GM18502 (cell line): ENCODE measurements at regions not wholly inside any gene's neighbourhood (a gene's known extent, or its start where the extent isn't known, plus 50 kb on each side); places are given as distances from the start of the nearest gene placed in this dataset.

ENCODE experiments used
- ATAC-seq: cut with Tn5 transposase; IDR thresholded peaks from one replicate; pipeline ENCODE4 v1.9.1; 2021; ENCODE audit warnings: mild to moderate bottlenecking; ENCODE audit not compliant: unreplicated experiment, poor library complexity

GRCh38 chr1:59152511-59152910 is 144.4 kb upstream of the FGGY start:
- ATAC-seq = no peak

- ATAC-seq = no peak
These were observed 142.5 kb upstream of the FGGY start for GRCh38 chr1:59154401-59154800.

DNA sequence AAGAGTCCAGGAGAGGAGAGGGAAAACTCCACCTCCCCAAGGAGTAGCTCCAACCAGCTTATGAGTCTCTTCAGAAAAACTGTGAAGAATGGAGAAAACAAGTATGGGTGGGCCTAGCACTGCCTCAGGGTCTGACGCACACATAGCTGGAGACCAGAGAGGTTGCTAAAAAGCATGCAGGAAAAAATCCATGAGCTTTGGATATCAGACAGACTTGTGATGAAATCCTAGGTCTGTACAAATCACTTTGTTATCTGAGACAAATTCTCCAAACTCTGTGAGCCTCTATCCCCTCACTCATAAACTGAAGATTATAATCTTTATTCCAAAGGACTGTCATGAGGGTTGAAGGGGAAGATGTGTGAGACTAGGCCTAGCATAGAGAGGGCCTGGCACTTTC is 141.5 kb upstream of the FGGY start:
- ATAC-seq = no peak

- no peak for ATAC-seq
These were observed 140.8 kb upstream of the FGGY start for GRCh38 chr1:59156051-59156450.

- no peak for ATAC-seq
These were observed 140.2 kb upstream of the FGGY start for GRCh38 chr1:59156526-59157199.

- no peak for ATAC-seq
These were observed 138.6 kb upstream of the FGGY start for GRCh38 chr1:59158321-59158720.

DNA sequence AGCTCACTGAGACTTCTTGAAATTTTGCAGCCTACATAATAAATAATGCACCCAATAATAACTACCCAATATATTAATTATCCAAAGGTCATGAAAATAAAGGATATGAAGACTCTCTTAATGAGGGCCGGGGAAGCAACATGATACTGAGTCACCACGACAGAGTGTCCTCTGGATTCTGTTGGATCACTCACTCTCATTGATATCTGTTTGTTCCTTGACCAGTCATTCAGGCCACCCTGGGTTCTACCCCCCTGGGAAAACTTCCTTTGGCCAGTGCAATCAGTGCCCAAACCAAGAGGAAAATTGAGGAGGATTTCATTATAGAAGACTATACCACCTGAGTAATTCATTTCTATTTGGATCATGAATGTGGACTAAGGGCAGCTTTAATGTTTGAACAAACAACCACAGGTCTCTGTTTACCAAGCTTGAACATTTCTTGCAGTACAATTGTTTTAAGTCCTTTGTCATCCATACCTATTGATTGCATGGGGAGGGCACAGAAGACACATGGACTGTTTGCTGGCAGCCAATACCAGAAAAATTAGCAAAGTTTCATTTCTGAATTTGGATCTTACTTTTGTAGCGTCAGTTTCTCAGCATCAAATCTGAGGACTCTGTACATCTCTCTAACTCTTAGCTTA is 137.2 kb upstream of the FGGY start:
- ATAC-seq = no peak

DNA sequence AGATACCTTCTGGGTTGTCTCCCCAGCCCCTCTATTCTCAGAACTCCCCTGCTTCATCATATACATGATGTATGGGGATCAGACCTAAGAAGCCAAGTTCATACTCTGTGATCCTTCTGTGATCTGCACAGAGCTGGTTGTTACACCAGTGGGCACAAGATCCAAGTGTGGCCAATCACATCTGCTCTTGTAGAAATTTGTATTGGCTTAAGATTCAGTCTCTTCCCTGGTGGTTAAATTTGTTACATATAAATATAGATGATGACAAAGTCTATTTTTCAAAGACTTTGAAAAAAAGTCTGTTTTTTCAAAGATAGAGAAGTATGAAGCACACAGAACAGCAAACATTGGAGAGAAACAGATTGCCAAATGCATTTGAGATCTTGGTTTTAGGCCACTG is 135.8 kb upstream of the FGGY start:
- ATAC-seq = no peak

DNA sequence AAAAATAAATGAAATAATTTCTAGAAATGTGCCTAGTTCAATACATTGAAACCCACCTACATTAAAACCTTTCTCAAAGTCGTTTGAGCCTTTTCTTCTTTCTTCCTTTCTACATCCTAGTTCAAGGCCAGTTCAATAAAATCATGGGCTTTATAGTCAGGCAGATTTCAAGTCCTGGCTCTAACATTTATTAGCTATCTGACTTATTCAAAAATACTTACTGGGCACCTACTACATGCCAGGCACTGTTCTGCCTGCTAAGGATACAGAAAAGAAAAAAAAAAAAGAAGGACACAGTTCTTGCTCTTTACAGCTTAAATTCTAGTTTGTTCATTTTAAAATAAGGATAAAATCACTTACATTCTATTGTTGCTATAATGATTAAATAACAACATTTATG is 134.2 kb upstream of the FGGY start:
- no peak for ATAC-seq

DNA sequence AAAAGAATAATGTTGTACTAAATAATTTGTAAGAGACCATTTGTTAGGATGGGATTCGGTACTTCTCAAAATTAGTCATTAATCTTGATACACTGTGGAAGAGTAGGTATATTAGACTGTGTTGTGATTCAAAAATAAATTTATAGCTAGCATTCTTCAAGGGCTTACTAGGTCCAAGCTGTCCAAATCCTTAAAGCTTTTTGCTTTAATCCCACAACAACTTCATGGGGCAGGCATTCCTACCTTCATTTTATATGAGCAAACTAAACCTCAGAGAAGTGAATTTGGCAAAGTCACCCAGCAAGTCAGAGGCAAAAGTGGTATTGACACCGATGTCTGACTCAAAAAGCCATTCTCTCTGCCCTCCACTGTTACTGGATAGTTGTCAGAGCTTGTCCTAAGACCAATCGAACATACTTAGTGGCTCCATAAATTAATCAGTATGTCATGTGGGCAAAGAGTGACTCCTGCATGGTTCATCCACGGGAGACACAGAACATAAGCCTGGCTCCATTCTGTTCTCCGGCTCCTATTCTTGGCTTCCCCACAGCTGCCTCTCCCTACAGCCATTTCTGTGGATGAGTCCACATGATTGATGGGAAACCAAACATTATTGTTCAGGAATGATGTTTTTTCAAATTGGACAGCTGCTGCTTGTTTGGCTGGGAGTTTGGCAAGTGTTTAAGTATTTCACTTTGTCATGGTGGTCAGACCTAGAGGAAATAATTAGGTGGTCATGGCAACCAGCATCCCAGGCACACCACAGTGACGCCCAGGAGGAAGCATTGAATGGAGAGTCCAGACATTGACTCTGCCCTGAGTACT is 133.4 kb upstream of the FGGY start:
- ATAC-seq = no peak

DNA sequence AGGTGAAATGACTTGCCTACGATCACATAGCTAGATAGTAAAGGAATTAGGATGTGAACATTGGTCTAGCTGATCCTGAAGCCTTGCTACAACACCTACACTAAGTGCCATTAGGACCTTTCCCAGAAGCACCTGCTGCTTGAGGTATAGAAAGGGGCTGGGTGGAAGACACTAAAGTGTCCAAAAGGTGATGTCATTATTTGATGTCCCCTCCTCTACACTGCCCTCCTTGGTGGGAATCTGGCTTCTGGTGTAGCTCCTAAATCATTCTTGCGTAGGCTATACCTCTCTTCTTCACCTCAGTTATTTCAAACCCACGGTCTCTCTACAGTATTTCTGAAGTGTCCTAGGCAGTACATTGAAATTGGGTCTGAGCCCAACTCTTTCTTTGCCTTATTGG is 132.5 kb upstream of the FGGY start:
- no peak for ATAC-seq

DNA sequence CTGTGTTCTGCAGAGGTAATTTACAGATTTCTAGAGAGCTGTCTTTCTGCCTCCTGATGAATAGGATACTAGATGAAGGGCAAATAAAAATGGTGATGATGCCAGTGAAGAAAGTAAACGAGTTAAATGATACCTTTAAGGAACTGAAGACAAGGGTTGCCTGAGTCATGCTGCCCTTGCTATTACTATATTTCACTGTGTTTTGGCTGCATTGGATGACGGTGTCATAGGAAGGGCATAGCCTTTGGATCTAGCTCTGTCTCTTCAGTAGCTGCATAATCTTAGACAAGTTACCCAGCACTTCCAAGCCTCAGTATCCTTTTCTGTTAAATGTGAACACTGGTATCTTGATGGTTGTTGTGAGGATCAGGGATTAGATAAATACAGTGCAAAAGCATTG is 131.5 kb upstream of the FGGY start:
- ATAC-seq = no peak

DNA sequence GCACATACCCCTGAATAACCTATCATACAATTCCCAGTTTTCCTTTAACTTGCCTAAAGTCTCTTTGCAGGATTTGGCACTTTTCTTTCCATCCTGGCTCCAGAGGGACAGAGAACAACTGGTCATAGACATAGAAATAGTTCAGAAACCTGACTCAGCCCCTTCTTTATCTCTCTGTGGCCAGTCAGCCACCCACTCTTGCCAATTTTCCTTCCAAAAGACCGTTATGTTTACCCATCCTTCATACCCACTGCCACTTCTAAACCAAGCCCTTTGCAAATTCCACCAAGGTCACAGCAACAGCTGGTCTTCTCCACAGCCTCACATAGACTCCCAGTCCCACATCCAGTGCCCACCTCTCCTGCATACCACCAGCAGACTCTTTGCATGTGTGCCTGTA is 127.2 kb upstream of the FGGY start:
- ATAC-seq = no peak

DNA sequence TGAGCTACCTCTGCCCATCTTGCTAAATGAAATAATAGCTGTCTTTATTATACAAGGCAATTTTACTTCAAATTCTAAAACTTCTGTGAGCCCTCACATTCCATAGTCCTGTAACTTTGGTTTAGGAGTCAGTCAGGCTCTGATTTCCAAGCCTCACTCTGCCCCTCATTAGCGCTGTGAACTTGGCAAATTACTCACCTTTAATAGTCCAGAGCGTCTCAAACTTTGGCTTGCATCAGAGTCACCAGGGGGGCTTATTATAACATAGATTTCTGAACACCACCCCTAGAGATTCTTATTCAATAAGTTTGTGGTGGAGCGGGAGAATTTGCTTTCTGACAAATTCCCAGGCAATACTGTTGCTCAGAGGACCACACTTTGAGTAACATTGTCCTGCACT is 126.2 kb upstream of the FGGY start:
- no peak for ATAC-seq

- ATAC-seq = no peak
These were observed 125.1 kb upstream of the FGGY start for GRCh38 chr1:59171788-59172187.

GRCh38 chr1:59172693-59173092 is 124.2 kb upstream of the FGGY start:
- no peak for ATAC-seq

DNA sequence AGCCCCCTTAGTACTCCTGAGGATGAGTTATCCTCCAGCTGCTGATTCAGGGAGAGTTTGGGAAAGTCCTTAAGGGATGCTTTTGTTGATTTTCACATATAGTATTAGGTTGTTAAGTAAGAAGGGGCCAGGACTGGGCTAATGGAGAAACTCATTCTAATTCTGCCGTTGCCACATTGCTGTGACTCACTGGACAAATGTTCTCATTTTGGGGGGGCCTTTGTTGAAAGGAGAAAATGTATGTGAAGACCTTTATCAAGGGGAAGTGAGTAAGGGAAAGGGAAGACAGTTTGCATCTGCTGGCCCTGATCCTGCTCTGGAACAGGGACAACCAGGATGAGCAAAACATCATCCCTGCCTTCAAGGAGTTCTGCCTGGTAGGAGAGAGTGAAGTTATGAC is 123.2 kb upstream of the FGGY start:
- no peak for ATAC-seq

DNA sequence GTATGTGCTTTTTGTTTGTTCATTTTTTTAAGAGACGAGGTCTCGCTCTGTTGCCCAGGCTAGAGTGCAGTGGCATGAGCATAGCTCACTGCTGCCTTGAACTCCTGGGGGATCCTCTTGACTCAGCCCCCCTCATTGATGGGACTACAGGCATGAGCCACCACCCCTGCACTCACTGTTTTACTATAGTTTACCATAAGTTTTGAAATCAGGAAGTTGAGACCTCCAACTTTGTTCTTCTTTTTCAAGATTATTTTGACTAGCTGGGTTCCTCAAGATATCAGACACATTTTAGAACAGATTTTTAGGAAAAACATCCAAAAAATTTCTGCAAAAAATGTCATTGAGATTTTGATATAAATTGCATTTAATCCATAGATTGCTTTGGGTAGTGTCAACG is 120.4 kb upstream of the FGGY start:
- ATAC-seq = no peak

DNA sequence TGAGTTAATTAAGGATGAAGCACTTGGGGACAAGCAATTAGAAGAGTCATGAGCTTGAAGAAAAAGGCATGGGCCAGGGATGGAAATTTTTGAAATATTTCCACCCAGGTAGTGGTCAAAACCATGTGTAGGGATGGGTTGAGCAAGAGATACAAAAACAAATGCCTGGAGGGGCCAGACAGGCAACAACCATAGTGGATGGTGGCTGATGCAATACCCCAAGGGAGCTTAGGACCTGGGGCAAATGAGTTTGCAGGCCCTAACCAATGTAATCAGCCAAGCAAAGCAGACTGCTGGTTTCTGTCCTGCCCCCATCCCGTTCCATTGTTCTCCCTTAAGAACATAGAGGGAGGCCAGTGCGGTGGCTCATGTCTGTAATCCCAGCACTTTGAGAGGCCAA is 119.1 kb upstream of the FGGY start:
- ATAC-seq = no peak

GRCh38 chr1:59178339-59179187 is 118.3 kb upstream of the FGGY start:
- no peak for ATAC-seq

DNA sequence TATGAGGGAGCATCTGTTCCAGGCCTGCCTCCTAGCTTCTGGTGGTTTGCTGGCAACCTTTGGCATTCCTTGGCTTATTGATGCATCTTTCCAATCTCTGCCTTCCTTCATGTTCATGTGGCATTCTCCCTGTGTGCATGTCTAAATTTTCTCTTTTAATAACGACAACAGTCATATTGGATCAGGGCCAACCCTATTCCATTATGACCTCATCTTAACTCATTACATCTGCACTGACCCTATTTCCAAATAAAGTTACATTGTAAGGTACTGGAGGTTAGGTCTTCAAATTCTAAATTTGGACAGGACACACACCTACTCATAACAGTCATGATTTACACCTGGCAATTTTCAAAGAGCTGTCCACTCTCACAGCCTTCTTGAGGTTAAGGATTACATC is 117.2 kb upstream of the FGGY start:
- no peak for ATAC-seq
